ENCODE measurements at regions not wholly inside any gene's neighbourhood (a gene's known extent, or its start where the extent isn't known, plus 50 kb on each side); places are given as distances from the start of the nearest gene placed in this dataset.

DNA sequence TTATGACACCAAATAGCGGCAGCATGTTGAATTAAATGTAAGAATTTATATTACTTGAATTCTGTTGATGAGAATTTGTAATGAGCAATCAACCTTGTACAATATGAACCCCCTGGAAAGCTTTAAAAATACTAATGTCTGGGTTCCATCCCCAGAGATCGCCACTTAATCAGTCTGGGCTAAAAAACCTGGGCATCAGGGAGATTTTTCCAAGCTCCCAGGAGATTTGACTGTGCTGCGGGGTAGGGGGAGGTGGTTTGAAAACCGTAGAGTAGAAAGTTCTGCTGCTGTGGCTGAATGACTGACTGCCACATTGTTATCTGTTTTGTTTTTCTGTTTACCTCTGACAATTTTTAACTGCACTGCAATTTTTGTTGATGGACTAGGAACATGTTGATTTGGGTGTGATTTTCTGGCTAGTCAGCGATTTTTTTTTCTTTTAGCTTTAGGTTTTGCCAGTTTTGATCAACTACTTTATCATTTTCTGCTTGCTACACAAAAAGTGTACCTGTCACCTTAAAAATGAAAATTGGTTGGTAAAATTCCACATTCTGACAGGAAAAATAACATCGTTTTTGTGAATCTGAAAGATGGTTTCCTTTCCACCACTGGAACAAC lies 79.3 kb downstream of the PCTP start:
- TF ChIP-seq, protein P1, sequence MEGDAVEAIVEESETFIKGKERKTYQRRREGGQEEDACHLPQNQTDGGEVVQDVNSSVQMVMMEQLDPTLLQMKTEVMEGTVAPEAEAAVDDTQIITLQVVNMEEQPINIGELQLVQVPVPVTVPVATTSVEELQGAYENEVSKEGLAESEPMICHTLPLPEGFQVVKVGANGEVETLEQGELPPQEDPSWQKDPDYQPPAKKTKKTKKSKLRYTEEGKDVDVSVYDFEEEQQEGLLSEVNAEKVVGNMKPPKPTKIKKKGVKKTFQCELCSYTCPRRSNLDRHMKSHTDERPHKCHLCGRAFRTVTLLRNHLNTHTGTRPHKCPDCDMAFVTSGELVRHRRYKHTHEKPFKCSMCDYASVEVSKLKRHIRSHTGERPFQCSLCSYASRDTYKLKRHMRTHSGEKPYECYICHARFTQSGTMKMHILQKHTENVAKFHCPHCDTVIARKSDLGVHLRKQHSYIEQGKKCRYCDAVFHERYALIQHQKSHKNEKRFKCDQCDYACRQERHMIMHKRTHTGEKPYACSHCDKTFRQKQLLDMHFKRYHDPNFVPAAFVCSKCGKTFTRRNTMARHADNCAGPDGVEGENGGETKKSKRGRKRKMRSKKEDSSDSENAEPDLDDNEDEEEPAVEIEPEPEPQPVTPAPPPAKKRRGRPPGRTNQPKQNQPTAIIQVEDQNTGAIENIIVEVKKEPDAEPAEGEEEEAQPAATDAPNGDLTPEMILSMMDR (IDR thresholded peaks at IDR 0.05), result no peak
- no peak for TF ChIP-seq POLR2A (IDR thresholded peaks at IDR 0.05)

All from Peyer's patch (tissue), 4 donors.